K562 (cell line): ENCODE measurements at regions not wholly inside any gene's neighbourhood (a gene's known extent, or its start where the extent isn't known, plus 50 kb on each side); places are given as distances from the start of the nearest gene placed in this dataset.

ENCODE experiments used
- BMI1 ChIP-seq: fragments of 150-350 bp; IDR thresholded peaks from 2 replicates; pipeline ENCODE4 v1.6.1; 2014; ENCODE audit warnings: low read length
- CSDE1 ChIP-seq, 2 experiments: fragments of 450-650 bp; IDR thresholded peaks; 2 replicates each; pipeline ENCODE4 v1.6.1; 2016; ENCODE audit warnings: mild to moderate bottlenecking in 1 of 2
- ELF1 ChIP-seq: fragments of 200-800 bp; sonication (Bioruptor generic); IDR thresholded peaks from 2 replicates; pipeline ENCODE4 v1.6.1; 2016; ENCODE audit warnings: missing genetic modification characterization, missing compliant biosample characterization
- ESRRA ChIP-seq: fragments of 450-650 bp; IDR thresholded peaks from 2 replicates; pipeline ENCODE4 v1.6.1; 2014; ENCODE audit warnings: low read depth, mild to moderate bottlenecking, moderate library complexity, borderline replicate concordance
- PML ChIP-seq: IDR thresholded peaks from 2 replicates; pipeline ENCODE4 v1.6.1; 2012; ENCODE audit warnings: low read length, inconsistent platforms
- POLR2AphosphoS5 ChIP-seq: IDR thresholded peaks from 2 replicates; pipeline ENCODE4 v1.6.1; 2011; ENCODE audit warnings: mild to moderate bottlenecking, low read depth, low read length, moderate library complexity; ENCODE audit not compliant: control insufficient read depth, insufficient read depth
- PYGO2 ChIP-seq: fragments of 450-650 bp; IDR thresholded peaks from 2 replicates; pipeline ENCODE4 v1.6.1; 2016; ENCODE audit warnings: mild to moderate bottlenecking, missing genetic modification characterization, moderate library complexity, missing compliant biosample characterization
- SPI1 ChIP-seq: IDR thresholded peaks from 2 replicates; pipeline ENCODE4 v1.6.1; 2011; ENCODE audit warnings: low read depth, low read length, control low read depth, borderline replicate concordance
- SUPT5H ChIP-seq: fragments of 450-650 bp; IDR thresholded peaks from 2 replicates; pipeline ENCODE4 v1.6.1; 2016
- TCF7L2 ChIP-seq: fragments of 150-350 bp; IDR thresholded peaks from 2 replicates; pipeline ENCODE4 v1.6.1; 2016; ENCODE audit warnings: low read depth, mild to moderate bottlenecking, low read length, moderate library complexity
- ZBTB17 ChIP-seq: fragments of 450-650 bp; formaldehyde crosslinking; IDR thresholded peaks from 2 replicates; pipeline ENCODE4 v1.4.0; 2020; ENCODE audit warnings: mild to moderate bottlenecking
- ZNF23 ChIP-seq: fragments of 250-450 bp; sonication (Bioruptor Pico); IDR thresholded peaks from 2 replicates; pipeline ENCODE4 v1.4.0; 2020; ENCODE audit warnings: mild to moderate bottlenecking
- ZNF511 ChIP-seq: sonication (generic); formaldehyde crosslinking; IDR thresholded peaks from 2 replicates; pipeline ENCODE4 v1.8.0; 2022; ENCODE audit warnings: mild to moderate bottlenecking, missing genetic modification reagents
- TF ChIP-seq, protein P1 (sequence below): fragments of 450-650 bp; IDR thresholded peaks from 2 replicates; pipeline ENCODE4 v1.7.0; 2016; ENCODE audit warnings: borderline replicate concordance
- TF ChIP-seq, protein P2 (sequence below): fragments of 200-800 bp; sonication (Bioruptor generic); IDR thresholded peaks from 2 replicates; pipeline ENCODE4 v1.6.1; 2017; ENCODE audit warnings: missing genetic modification characterization, missing compliant biosample characterization
- TF ChIP-seq, protein P3 (sequence below): sonication (generic); formaldehyde crosslinking; IDR thresholded peaks from 2 replicates; pipeline ENCODE4 v1.8.1; 2023; ENCODE audit warnings: mild to moderate bottlenecking, missing genetic modification reagents, moderate library complexity
- TF ChIP-seq, protein P4 (sequence below): sonication (generic); formaldehyde crosslinking; IDR thresholded peaks from 2 replicates; pipeline ENCODE4 v1.8.0; 2022; ENCODE audit warnings: missing genetic modification reagents, mild to moderate bottlenecking, moderate library complexity, borderline replicate concordance
- TF ChIP-seq, protein P5 (sequence below): fragments of 250-450 bp; sonication (Bioruptor Pico); IDR thresholded peaks from 2 replicates; pipeline ENCODE4 v1.5.0; 2021; ENCODE audit warnings: mild to moderate bottlenecking, moderate library complexity

GRCh38 chr6:26215585-26216358 lies 128.5 kb downstream of the HFE start (continued):
- TF ChIP-seq, protein P1, sequence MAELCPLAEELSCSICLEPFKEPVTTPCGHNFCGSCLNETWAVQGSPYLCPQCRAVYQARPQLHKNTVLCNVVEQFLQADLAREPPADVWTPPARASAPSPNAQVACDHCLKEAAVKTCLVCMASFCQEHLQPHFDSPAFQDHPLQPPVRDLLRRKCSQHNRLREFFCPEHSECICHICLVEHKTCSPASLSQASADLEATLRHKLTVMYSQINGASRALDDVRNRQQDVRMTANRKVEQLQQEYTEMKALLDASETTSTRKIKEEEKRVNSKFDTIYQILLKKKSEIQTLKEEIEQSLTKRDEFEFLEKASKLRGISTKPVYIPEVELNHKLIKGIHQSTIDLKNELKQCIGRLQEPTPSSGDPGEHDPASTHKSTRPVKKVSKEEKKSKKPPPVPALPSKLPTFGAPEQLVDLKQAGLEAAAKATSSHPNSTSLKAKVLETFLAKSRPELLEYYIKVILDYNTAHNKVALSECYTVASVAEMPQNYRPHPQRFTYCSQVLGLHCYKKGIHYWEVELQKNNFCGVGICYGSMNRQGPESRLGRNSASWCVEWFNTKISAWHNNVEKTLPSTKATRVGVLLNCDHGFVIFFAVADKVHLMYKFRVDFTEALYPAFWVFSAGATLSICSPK: no peak
- TF ChIP-seq, protein P2, sequence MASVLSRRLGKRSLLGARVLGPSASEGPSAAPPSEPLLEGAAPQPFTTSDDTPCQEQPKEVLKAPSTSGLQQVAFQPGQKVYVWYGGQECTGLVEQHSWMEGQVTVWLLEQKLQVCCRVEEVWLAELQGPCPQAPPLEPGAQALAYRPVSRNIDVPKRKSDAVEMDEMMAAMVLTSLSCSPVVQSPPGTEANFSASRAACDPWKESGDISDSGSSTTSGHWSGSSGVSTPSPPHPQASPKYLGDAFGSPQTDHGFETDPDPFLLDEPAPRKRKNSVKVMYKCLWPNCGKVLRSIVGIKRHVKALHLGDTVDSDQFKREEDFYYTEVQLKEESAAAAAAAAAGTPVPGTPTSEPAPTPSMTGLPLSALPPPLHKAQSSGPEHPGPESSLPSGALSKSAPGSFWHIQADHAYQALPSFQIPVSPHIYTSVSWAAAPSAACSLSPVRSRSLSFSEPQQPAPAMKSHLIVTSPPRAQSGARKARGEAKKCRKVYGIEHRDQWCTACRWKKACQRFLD: no peak
- TF ChIP-seq BMI1 (no peak), CSDE1 (IDR thresholded peaks at IDR 0.05) (no peak), ESRRA (0 out of 2 replicates have a peak, but pooled peaks have one; percentile 23), SPI1 (no peak), ZNF511 (CRISPR knock-in tag) (peak; percentile 71; the same call in 1 of the 2 replicates), POLR2AphosphoS5 (peak; percentile 95; the same call in 1 of the 2 replicates), PML (no peak), ZBTB17 (peak; percentile 68; the same call in 1 of the 2 replicates), SUPT5H (peak; percentile 62), ZNF23 (CRISPR knock-in tag) (no peak), PYGO2 (tag) (no peak), TCF7L2 (no peak), ELF1 (tag) (no peak)
- TF ChIP-seq, protein P3, sequence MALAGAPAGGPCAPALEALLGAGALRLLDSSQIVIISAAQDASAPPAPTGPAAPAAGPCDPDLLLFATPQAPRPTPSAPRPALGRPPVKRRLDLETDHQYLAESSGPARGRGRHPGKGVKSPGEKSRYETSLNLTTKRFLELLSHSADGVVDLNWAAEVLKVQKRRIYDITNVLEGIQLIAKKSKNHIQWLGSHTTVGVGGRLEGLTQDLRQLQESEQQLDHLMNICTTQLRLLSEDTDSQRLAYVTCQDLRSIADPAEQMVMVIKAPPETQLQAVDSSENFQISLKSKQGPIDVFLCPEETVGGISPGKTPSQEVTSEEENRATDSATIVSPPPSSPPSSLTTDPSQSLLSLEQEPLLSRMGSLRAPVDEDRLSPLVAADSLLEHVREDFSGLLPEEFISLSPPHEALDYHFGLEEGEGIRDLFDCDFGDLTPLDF: peak; percentile 80
- TF ChIP-seq, protein P4, sequence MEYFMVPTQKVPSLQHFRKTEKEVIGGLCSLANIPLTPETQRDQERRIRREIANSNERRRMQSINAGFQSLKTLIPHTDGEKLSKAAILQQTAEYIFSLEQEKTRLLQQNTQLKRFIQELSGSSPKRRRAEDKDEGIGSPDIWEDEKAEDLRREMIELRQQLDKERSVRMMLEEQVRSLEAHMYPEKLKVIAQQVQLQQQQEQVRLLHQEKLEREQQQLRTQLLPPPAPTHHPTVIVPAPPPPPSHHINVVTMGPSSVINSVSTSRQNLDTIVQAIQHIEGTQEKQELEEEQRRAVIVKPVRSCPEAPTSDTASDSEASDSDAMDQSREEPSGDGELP (CRISPR knock-in tag): peak; percentile 61; the same call in 1 of the 2 replicates
- TF ChIP-seq, protein P5, sequence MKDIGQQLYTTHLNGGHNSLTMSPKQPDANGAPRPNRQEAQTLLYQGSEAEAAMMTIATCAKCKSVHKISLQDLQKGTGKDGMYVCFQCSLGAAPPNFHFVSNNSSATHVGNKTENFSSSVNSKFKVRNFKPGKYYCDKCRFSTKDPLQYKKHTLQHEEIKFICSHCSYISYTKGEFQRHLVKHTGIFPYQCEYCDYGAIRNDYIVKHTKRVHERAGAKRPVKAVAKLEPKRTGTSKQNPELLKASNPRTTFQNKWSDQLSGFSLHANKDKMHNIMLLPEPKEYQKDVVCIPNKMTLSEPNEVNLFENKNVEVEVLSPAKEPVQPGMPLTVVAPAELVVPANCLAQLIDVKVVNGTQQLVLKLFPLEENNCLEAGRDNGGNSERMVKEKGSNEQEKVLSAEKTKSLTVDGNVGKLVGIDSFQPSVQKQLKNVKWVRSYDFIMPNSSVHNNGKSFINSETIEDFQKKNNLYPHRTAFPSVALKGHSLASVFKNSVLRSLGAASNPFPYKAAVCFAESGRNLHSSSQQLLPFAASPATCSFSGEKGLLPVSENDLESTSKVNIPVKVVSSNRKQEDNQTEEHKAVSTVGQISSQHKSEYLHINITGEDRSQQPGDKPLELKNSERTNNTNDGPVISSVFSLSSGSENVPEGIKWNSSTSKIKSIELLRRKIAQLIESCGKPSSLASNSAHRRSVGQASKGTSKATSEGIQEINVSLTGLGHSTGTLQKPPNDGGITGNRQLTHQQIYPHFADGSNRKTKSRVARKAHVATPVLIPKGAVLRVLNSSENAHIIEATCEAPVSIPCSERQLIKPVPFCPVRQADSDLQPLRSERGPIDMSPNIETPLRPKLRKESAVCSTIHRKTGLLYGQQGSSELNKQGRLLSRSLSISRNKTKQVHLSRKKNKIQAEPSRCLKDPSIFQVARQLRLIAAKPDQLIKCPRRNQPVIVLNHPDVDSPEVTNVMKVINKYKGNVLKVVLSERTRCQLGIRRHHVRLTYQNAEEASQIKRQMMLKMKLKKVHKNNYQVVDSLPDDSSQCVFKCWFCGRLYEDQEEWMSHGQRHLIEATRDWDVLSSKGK: no peak
